GM19023 (cell line): ENCODE measurements at regions not wholly inside any gene's neighbourhood (a gene's known extent, or its start where the extent isn't known, plus 50 kb on each side); places are given as distances from the start of the nearest gene placed in this dataset.
"Not testable (repeated sequence)": the region's sequence is repeated elsewhere in the genome, so short reads cannot be mapped to it uniquely, and the experiment has no call there.

ENCODE experiments used
- ATAC-seq: cut with Tn5 transposase; IDR thresholded peaks from one replicate; pipeline ENCODE4 v1.9.1; 2021; ENCODE audit warnings: mild to moderate bottlenecking, moderate library complexity; ENCODE audit not compliant: unreplicated experiment

DNA sequence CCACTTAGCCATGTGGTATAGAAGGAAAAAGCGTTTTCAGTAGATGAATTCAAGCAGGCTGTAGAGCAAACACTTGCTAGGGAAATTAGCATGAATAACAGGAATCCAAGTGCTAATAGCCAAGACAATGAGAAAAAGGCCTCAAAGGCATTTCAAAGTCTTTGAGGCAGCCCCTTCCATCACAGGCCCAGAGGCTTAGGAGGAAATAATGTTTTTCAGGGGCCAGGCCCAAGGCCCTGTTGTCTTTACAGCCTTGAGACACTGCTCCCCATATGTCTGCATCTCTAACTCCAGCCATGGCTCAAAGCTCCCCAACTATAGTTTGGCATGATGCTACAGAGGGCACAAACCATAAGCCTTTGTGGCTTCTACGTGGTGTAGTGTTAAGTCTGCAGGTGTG is 563.5 kb downstream of the TAF11L14 start:
- no peak for ATAC-seq

DNA sequence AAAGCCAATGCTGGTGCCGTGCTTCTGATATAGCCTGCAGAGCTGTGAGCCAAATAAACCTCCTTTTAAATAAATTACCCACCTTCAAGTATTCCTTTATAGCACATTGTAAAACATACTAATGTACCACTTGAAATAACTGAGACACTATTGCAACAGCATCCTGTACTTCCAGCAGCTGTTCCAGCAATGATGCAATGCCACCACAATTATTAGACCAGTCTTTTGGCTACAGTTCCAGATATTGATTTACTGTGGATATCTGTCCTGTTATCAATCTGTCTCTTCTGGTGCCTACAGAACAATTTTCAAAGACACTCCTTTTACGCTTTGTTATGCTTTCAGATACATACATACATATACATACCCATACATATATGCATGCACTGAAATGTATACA is 567.9 kb downstream of the TAF11L14 start:
- ATAC-seq, result no peak

DNA sequence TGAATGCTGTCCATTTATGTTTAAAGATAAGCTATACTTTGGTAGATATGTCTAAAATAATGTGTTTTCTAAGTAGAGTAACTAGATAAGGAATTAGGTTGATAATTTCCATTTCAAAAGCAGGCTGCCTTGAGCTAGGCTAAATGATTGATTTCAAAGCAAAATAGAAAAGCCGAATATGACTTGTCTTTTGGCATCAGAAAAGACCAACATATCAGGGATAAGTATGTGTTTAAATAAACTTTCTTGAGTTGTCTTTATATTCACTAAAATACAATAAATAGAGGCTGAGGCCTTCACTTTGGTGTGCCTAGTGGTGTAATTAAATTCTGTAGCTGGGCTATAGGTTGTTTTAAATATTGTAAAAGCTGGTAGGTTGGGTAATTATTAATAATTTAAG is 569.0 kb downstream of the TAF11L14 start:
- ATAC-seq, result no peak

DNA sequence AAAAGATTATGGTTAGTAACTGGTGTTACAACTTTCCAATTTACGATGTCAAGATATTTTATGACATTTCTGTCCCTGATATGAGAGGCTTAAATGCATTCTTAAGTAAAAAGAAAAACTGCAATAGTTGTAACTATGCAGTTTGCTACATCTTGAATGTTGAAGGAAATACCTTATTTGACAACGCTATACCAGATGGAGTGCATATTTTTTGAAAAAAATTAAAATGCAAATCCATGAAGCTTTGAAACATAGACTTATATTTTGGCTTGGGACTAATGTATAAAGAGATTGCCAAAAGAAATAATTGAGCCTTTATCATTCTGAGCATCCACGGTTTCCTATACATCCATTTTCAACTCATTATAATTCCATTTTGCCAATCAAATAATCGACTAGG is 579.4 kb downstream of the TAF11L14 start:
- ATAC-seq, result no peak

DNA sequence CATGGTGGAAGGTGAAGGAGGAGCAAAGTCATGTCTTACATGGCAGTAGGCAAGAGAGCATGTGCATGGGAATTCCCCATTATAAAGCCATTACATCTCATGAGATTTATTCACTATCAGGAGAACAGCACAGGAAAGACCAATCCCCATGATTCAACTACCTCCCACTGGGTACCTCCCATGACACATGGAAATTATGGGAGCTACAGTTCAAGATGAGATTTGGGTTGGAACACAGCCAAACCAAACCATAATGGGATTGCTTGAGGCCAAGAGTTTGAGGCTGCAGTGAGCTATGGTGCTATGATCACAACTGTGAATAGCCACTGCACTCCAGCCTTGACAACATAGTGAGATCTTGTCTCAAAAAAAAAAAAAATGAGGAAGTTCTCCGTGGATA is 581.8 kb downstream of the TAF11L14 start:
- ATAC-seq, result no peak

DNA sequence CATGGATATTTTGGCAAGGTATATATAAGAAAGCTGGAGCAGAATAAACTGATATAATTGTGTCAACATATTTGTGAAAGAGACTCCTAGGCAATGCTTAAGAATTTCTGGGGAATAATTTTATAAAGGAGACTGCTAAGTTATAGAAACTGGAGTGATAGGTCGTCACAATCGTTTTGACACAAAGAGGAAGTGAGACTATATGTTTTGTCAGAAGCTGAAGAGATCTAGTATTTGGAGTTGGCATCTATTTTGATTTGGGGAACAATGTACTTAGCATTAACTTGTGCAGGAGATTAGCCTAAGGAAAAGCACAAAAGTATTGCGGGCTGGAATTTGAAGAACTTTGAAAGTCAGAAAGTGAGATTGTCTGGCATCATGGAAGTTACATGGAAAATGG is 582.5 kb downstream of the TAF11L14 start:
- no peak for ATAC-seq

DNA sequence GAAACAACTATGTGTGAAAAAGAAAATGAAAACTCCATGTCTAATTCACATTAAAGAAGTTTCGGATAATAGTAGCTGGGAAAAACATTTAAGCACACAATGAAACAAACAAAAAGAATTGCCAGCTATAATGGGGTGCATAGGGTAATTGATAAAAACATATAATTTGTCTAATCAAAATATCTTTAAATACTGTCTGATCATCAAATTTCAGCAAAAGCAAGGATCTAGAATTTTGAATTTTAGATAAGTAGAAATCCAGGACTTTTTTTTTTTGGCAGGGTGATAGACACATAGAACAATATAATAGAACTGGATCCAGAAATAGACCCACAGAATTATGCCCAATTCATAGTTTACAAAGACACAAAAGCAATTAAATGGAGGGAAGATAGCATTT is 585.0 kb downstream of the TAF11L14 start:
- ATAC-seq, result no peak

DNA sequence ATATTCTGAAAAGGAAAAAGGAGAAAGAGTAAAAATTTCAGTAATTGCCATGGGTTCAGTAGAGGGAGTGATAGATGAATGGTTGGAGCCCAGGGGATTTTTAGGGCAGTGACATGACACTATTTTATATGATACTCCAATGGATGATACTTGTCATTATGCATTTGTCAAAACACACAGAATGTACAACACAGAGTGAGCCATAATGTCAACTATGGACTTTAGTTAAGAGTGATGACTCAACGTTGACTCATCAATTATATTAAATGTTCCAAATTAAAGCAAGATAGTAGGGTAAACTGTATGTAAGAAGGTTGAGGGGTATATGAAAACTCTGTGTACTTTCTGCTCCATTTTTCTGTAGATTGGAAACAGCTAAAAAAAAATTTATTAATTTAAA is 586.4 kb downstream of the TAF11L14 start:
- no peak for ATAC-seq

DNA sequence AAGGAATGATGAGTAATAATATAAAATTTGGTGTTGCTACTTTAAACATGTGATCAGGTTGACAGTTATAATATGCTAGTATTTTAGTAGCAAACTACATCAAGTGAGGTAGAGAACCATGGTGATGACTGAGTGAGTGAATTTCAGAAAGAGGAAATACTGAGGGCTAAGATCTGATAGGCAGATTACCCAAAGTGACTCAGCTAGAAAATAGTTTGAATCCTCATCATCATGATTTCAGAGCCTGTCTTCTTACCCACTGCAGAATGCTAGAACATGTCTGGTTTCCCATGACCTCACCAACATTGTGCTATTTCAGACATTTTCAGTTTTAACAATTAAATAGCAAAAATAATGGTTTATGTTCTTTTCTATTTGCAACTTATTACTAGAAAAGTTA is 602.1 kb downstream of the TAF11L14 start:
- no peak for ATAC-seq

DNA sequence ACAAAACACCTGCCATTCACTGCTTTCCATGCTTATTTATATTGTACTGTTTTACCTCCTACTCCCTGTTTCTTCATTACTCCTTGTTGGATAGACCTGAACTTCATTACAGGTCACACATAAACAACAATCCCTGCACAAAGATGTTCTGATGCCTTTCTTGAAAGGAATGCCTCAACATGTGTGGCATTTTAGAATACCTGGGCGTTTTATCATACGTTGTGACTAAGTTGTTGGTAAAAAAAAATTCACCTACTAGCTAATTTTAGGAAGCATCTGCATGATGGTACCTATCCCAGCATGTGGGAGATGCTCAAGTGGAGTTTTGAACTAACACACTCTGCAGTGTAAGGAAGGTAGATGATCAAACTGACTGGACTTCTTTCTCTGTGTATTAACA is 604.1 kb downstream of the TAF11L14 start:
- no peak for ATAC-seq

DNA sequence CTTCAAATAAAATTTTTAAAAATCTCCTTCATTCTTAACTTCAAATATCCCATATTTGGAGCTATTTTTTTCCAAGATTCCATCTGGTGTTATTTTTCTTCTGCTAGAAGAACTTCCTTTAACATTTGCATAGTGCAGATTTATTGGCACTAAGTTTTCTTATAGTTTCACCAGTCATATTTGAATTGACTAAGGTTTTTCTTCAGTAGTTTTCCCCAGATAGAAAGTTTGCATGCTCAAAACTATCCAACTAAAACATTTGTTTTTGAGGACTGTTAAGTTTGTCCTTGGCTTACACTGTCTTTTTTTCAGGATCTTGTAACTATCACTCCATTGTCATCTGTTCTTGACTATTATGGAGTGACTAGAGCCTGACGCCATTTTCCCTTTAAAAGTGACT is 606.7 kb downstream of the TAF11L14 start:
- no peak for ATAC-seq

DNA sequence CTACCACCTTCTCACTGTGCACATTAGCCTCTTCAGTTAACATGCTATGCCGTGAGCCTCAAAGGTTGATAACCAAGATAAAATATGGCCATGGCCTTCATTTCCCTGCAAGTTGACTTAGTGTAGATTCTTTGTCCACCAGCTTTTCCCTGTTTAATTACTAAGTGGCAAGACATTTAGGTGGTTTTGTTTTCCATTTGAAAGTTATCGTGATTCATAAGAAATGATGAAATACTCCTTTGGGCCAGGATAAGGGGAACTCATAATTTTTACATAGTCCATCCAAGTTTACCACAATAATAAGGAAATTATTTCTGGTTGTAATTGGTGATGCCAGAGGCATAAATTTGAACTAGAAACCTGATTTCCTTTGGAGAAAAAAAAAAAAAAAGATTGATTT is 609.6 kb downstream of the TAF11L14 start:
- no peak for ATAC-seq

DNA sequence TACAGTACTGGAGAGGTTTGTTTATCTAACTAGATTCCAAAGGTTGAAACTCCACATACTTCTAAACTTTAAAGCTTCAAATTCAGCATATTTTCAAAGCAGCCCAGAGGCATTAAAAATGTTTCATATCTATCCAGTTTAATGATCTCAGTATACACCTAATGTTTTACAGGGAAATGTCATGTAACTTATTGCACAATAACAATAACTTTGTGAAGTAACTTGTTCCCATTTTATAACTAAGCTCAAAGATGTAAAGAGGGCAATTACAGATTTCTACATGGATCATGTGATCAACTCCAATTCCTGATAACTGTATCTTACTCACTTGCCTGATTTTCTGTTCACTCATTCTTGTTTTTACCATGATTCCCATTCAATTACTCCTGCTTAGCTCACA is 610.0 kb downstream of the TAF11L14 start:
- no peak for ATAC-seq

DNA sequence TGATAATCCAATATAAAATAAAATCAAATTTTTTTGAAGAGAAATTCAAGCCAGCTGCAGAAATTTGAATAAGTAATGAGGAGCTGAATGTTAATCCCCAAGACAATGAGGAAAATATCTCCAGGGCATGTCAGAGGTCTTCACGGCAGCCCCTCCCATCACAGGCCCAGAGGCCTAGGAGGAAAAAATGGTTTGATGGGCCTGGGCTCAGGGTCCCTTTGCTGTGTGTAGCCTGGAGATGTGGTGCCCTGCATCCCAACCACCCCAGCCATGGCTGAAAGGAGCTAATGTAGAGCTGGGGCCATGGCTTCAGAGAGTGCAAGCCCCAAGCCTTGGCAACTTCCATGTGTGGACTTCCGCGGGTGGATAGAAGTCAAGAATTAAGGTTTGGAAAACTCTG is 618.3 kb downstream of the TAF11L14 start:
- ATAC-seq, result no peak

DNA sequence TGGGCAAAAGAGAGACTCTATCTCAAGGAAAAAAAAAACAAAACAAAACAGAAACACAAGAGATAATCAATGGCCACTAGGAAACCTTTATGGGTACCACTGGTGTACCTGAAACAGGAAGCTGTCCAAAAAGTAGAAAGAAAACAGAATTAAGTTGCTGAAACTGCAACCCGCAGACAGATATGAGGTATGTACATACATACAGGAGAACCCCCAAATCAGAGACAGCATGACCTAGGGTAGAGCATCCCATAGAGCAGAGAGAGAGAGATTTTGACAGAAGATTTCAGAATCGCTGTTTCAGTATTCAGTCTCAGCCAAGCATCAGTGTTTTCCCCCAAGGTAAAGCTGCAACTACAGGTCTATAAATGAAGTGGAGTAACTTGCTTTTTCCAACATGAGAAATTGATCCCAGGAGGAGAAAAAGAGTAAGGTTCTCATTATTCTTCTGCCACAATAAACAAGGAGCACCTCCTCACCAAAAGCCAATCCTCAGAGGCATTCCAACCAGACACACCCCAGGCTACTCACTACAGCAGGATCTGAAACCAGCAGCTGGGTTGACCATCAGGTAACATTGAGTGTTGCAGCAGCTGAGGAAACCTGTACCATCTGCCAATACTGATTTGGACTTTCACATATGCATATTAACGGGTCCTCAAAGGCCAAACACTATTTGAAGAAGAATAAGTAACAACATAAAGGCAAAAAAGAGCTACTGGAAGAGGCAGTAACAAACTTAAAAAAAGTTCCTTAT is 630.0 kb downstream of the TAF11L14 start:
- no peak for ATAC-seq

DNA sequence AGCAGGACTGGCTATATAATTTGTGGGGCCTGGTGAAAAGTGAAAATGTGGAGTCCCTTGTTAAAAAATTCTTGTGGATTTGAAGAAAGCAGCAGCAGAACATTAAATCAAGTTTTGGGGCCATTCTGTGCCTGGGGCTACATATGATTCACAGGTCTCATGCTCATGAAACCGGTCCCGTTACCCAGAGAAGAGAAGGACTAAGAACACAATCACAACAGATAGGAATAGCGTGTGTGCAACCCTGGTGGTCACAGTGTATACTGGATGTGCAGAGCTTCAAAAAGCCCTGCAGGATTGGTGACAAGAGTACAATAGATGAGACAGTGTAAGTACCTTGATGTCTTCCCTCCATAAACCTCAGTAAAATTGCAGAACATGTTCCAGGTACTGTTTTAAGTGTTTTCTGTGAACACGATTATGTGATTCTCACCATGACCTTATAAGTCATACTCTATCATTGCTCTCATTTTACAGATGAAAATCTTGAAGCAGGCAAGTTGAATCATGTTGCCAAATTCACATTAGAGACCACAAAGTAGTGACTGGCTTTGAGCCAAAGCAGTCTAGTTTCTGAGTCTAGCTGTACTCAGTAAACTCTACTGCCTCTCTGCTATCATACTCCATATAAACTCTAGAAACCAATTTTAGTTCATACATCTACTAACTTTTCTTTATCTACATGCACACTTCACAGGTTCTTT is 636.5 kb downstream of the TAF11L14 start:
- no peak for ATAC-seq

DNA sequence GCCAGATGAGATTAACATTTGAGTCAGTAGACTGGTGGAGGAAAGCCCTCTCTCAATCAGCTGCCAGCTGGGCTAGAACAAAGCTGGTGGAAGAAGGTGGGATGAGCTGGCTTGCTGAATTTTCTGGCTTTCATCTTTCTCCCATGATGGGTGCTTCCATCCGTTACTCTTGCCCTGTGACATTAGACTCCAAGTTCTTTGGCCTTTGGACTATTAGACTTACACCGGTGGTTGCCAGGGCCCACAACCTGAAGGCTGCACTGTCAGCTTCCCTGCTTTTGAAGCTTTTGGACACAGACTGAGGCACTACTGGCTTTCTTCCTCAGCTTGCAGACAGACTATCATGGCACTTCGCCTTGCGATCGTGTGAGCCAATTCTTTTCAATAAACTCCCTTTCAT is 642.7 kb downstream of the TAF11L14 start:
- no peak for ATAC-seq

DNA sequence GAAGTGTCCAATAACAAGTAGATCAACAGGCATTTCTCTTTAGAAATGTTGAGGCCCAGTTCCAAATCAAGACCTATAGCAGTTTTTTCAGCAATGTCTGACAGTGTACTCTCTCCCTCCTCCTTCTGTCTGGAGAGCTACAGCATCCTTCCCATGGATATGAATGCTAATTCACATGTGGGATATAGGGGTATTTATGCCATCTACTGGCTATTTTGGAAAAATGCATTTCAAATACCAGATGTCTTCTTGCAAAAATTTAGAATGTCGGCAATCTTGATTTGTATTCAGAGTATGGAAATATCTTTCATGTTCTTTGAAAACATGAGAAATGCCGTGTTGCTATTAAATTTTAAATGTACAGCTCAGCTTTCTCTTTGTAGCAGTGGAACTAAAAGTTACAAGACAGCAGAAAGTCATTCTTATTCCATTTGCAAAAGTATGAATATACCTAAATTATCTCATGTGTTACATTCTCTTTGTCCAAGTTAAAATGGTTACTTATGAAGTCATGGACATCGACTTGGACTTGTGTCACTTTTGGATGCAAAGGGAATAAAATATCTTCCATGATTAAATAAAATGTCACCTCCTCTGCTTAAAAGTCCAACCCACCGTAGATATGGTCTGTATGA is 647.8 kb downstream of the TAF11L14 start:
- no peak for ATAC-seq

DNA sequence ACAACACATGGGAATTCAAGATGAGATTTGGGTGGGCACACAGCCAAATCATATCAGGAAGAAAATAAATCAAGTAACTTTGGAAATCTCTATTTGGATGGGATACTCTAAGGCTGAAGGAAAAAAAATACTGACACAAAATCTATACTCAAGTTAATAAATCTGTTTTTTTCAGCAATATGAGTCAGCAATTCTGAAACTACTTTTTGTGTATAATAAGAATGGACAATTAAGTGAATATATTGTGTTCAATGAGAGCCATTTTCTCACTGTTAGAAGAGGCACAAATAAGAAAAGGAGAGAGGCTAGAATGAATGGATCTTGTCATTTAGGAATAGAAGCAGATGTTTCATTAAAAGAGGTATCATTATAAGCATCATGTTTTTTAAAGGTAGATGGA is 651.0 kb downstream of the TAF11L14 start:
- no peak for ATAC-seq

DNA sequence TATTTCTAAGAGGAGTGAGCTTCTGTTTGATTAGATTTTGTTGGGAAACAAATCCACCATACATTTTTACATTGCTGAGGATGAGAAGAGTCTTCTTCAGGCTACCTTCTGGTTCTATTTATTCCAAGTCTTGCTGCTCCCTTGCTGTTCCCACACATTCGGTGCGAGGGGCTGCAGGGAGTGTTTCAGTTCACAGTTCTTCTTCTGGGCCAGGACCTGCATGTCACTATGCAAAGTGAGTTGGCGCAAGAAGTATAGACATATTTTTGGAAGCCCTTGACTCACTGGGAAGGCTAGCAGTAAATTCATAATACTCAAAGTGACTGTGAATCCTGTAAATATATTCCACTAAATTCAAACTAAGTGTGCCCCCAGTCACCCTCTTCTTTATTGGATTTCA is 657.9 kb downstream of the TAF11L14 start:
- ATAC-seq, result no peak

DNA sequence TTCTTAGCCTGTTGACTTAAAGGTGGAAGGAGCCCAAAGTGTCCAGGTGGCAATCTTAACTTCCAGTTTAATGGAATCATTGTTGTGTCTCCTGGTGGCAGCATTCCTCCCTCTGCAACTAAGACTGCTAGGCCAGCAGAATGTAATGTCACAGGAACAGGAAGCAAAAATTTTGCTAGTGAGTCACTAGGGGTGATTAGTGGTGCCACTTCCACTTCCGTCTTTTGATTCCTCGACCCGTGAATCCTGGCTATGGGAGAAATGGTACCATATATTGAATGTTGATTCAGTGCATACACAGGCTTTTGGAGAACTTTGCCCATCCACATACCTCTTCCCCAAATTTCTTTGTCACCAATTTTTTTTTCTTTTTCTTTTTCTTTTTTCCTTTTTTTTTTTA is 661.4 kb downstream of the TAF11L14 start:
- not testable (repeated sequence) for ATAC-seq

DNA sequence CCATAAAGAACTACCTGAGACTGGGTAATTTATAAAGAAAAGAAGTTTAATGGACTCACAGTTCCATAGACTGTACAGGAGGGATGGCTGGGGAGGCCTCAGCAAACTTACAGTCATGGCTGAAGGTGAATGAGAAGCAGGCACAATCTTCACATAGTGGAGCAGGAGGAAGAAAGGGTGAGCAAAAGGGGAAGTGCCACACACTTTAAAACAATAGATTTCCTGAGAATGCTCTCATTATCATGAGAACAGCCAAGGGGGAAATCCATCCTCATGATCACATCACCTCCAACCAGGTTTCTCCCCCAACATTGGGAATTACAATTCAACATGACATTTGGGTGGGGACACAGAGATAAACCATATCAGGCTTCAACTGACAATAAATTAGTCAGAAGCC is 664.9 kb downstream of the TAF11L14 start:
- no peak for ATAC-seq
